IMR-90 (cell line): ENCODE measurements at regions not wholly inside any gene's neighbourhood (a gene's known extent, or its start where the extent isn't known, plus 50 kb on each side); places are given as distances from the start of the nearest gene placed in this dataset.

ENCODE experiments used
- ATAC-seq: fragments of 200-7000 bp; cut with Tn5 transposase; 2 replicates; pipeline ENCODE4 v1.9.1; 2020; ENCODE audit warnings: low read depth, mild to moderate bottlenecking, moderate library complexity
- BruUV-seq: library from RNA; stranded (reverse); fragments of 400-500 nt; replicated peaks from 2 replicates; lab custom pipeline; 2021; lab: Mats Ljungman, UMichigan
- CTCF ChIA-PET: fragments of 300-600 bp; formaldehyde crosslinking; extraction: SDS; loops from one replicate; lab custom pipeline; 2021; ENCODE audit warnings: antibody characterized with exemption; lab: Yijun Ruan, JAX
- POLR2A ChIA-PET: fragments of 300-600 bp; sonication (Branson Sonifier 250); formaldehyde crosslinking; loops from one replicate; lab custom pipeline; 2022; ENCODE audit warnings: antibody characterized with exemption; ENCODE audit not compliant: unreplicated experiment; lab: Charles Lee
- DNase-seq: peaks from one replicate; pipeline ENCODE4 v3.0.0; 2013
- H2AFZ ChIP-seq: replicated peaks from 2 replicates; pipeline ENCODE3; 2013; ENCODE audit warnings: low read length, mild to moderate bottlenecking; ENCODE audit not compliant: poor library complexity
- H2AK5ac ChIP-seq: 2 replicates; pipeline ENCODE4 v1.6.1; 2013; ENCODE audit warnings: low read depth, low read length, inconsistent platforms
- H2AK9ac ChIP-seq: replicated peaks from 2 replicates; pipeline ENCODE3; 2013; ENCODE audit warnings: mild to moderate bottlenecking, low read depth, low read length, moderate library complexity; ENCODE audit not compliant: poor library complexity
- H2BK120ac ChIP-seq: 2 replicates; pipeline ENCODE4 v1.6.1; 2013; ENCODE audit warnings: low read depth, low read length, inconsistent platforms
- H2BK15ac ChIP-seq: 3 replicates; pipeline ENCODE4 v1.6.1; 2013; ENCODE audit warnings: low read depth, low read length, inconsistent platforms
- H2BK20ac ChIP-seq: 2 replicates; pipeline ENCODE4 v1.6.1; 2013; ENCODE audit warnings: low read depth, mild to moderate bottlenecking, inconsistent platforms, low read length, moderate library complexity
- H2BK5ac ChIP-seq: 2 replicates; pipeline ENCODE4 v1.6.1; 2013; ENCODE audit warnings: mild to moderate bottlenecking, low read depth, low read length, inconsistent platforms; ENCODE audit not compliant: poor library complexity, severe bottlenecking
- H3K14ac ChIP-seq: replicated peaks from 2 replicates; pipeline ENCODE4 v1.6.1; 2013; ENCODE audit warnings: low read depth, low read length, inconsistent platforms
- H3K18ac ChIP-seq: 2 replicates; pipeline ENCODE4 v1.6.1; 2013; ENCODE audit warnings: low read depth, low read length, control low read depth
- H3K23ac ChIP-seq: 2 replicates; pipeline ENCODE4 v1.6.1; 2013; ENCODE audit warnings: low read depth, low read length, inconsistent platforms
- H3K27ac ChIP-seq: 2 replicates; pipeline ENCODE4 v1.5.1; 2013; ENCODE audit warnings: mild to moderate bottlenecking, control low read depth, low read length; ENCODE audit not compliant: insufficient read depth
- H3K27me3 ChIP-seq: 2 replicates; pipeline ENCODE4 v1.6.1; 2013; ENCODE audit warnings: low read length; ENCODE audit not compliant: control insufficient read depth, insufficient read depth
- H3K36me3 ChIP-seq: 2 replicates; pipeline ENCODE4 v1.6.1; 2013; ENCODE audit warnings: low read length, mixed read lengths; ENCODE audit not compliant: control insufficient read depth, insufficient read depth
- H3K4ac ChIP-seq: 2 replicates; pipeline ENCODE4 v1.6.1; 2013; ENCODE audit warnings: low read depth, low read length, inconsistent platforms
- H3K4me1 ChIP-seq: 2 replicates; pipeline ENCODE4 v1.6.1; 2013; ENCODE audit warnings: low read length, mixed read lengths; ENCODE audit not compliant: control insufficient read depth, insufficient read depth
- H3K4me2 ChIP-seq: 2 replicates; pipeline ENCODE4 v1.6.1; 2013; ENCODE audit warnings: low read depth, mild to moderate bottlenecking, control low read depth, low read length, moderate library complexity
- H3K4me3 ChIP-seq: 2 replicates; pipeline ENCODE4 v1.5.1; 2013; ENCODE audit warnings: low read depth, mild to moderate bottlenecking, control low read depth, low read length, moderate library complexity; ENCODE audit not compliant: insufficient read depth
- H3K56ac ChIP-seq: 2 replicates; pipeline ENCODE4 v1.6.1; 2013; ENCODE audit warnings: low read length, inconsistent platforms; ENCODE audit not compliant: insufficient read depth; ENCODE audit errors: extremely low read depth
- H3K79me1 ChIP-seq, 2 experiments: 2 replicates each; pipeline ENCODE4 v1.6.1; 2013; ENCODE audit warnings: low read length in 2 of 2, inconsistent platforms in 1 of 2, low read depth in 1 of 2
- H3K9ac ChIP-seq: 2 replicates; pipeline ENCODE4 v1.6.1; 2013; ENCODE audit warnings: low read depth, low read length, control low read depth
- H3K9me1 ChIP-seq: 2 replicates; pipeline ENCODE4 v1.6.1; 2013; ENCODE audit warnings: low read length, inconsistent platforms; ENCODE audit not compliant: insufficient read depth
- H3K9me3 ChIP-seq: 2 replicates; pipeline ENCODE4 v1.6.1; 2013; ENCODE audit warnings: low read length; ENCODE audit not compliant: control insufficient read depth, insufficient read depth
- H4K20me1 ChIP-seq: 2 replicates; pipeline ENCODE4 v1.6.1; 2013; ENCODE audit warnings: low read length, inconsistent platforms; ENCODE audit not compliant: insufficient read depth
- H4K5ac ChIP-seq: 2 replicates; pipeline ENCODE4 v1.6.1; 2013; ENCODE audit warnings: mild to moderate bottlenecking, low read depth, low read length, control low read depth
- H4K8ac ChIP-seq, 2 experiments: 2 replicates each; pipeline ENCODE4 v1.6.1; 2013; ENCODE audit warnings: low read depth in 2 of 2, low read length in 2 of 2, control low read depth in 1 of 2, inconsistent platforms in 1 of 2
- H4K91ac ChIP-seq: 2 replicates; pipeline ENCODE4 v1.6.1; 2013; ENCODE audit warnings: low read depth, low read length, inconsistent platforms; ENCODE audit not compliant: insufficient read depth
- MAZ ChIP-seq: IDR thresholded peaks from 2 replicates; pipeline ENCODE4 v1.6.1; 2012; ENCODE audit warnings: low read depth, mild to moderate bottlenecking, low read length, improper control_type of control experiment, moderate library complexity, borderline replicate concordance
- POLR2A ChIP-seq: IDR thresholded peaks from 2 replicates; pipeline ENCODE4 v1.6.1; 2012; ENCODE audit warnings: mild to moderate bottlenecking, low read depth, low read length
- WGBS, 2 experiments: methylation state at CpG; one replicate each; pipeline versions ENCODE4 v1.1.5 to v1.1.7; 2013; ENCODE audit warnings: missing lambda C conversion rate in 2 of 2; ENCODE audit not compliant: insufficient read length in 1 of 2; ENCODE audit errors: extremely low coverage in 2 of 2; 5-methylcytosine and 5-hydroxymethylcytosine counted together
- dilution Hi-C: fragments of 300-500 bp; cut with HindIII; formaldehyde crosslinking; loops from one replicate; pipeline ENCODE4 v1.14.3; 2018; ENCODE audit warnings: low sequenced_read_pairs; ENCODE audit not compliant: unreplicated experiment
- in situ Hi-C: fragments of 300-500 bp; cut with MboI; formaldehyde crosslinking; loops from 3 replicates; pipeline ENCODE4 v1.14.3; 2019; ENCODE audit warnings: low sequenced_read_pairs, inconsistent platforms, mixed read lengths
- intact Hi-C: fragments of 100-400 bp; cut with micrococcal nuclease; formaldehyde crosslinking; loops from 2 replicates; pipeline ENCODE4 v1.10.0; 2022
- TF ChIP-seq, protein P1 (sequence below): conservative IDR thresholded peaks from 2 replicates; pipeline ENCODE4 v1.5.1; 2012; ENCODE audit warnings: mild to moderate bottlenecking, low read depth, low read length, improper control_type of control experiment

- Histone ChIP-seq H3K9me1 (no peaks in the 10 kb centered on the region), H3K4me2 (no peak overlapping the region), H3K4me3 (no peak overlapping the region), H3K27ac (no peak overlapping the region), H4K8ac (no peak overlapping the region), H3K9me3 (no peaks in the 10 kb centered on the region), H2AK5ac (no peak overlapping the region), H2BK120ac (no peak overlapping the region), H3K27me3 (no peaks in the 10 kb centered on the region), H2BK5ac (no peak overlapping the region), H3K4ac (no peak overlapping the region), H3K18ac (no peak overlapping the region), H2BK20ac (no peak overlapping the region), H2BK15ac (no peak overlapping the region), H4K5ac (no peak overlapping the region), H3K23ac (no peak overlapping the region), H3K56ac (no peak overlapping the region), H4K91ac (no peak overlapping the region), H3K4me1 (no peaks in the 10 kb centered on the region), H3K9ac (no peak overlapping the region), H3K79me1 (no peaks in the 10 kb centered on the region), H2AFZ (no peak overlapping the region), H3K14ac (no peak overlapping the region), H4K20me1 (no peaks in the 10 kb centered on the region), H3K36me3 (no peaks in the 10 kb centered on the region), H2AK9ac (no peak overlapping the region)
- CTCF ChIA-PET, result no interaction called here
- dilution Hi-C loops, result no loop called here
- no peak for DNase-seq
- no peak for ATAC-seq
- TF ChIP-seq MAZ (no peak), POLR2A (no peak)
- TF ChIP-seq, protein P1, sequence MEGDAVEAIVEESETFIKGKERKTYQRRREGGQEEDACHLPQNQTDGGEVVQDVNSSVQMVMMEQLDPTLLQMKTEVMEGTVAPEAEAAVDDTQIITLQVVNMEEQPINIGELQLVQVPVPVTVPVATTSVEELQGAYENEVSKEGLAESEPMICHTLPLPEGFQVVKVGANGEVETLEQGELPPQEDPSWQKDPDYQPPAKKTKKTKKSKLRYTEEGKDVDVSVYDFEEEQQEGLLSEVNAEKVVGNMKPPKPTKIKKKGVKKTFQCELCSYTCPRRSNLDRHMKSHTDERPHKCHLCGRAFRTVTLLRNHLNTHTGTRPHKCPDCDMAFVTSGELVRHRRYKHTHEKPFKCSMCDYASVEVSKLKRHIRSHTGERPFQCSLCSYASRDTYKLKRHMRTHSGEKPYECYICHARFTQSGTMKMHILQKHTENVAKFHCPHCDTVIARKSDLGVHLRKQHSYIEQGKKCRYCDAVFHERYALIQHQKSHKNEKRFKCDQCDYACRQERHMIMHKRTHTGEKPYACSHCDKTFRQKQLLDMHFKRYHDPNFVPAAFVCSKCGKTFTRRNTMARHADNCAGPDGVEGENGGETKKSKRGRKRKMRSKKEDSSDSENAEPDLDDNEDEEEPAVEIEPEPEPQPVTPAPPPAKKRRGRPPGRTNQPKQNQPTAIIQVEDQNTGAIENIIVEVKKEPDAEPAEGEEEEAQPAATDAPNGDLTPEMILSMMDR, result no peak
- intact Hi-C loops, result no loop called here
- no TSS peak for BruUV-seq
- POLR2A ChIA-PET, result no interaction called here
- no CpG with 5 or more reads among the region's 5 CpGs for WGBS, 2 experiments
- in situ Hi-C loops, result no loop called here
Observed at GRCh38 chr2:212626371-212626918, 87.8 kb upstream of the ERBB4 start.
